Lung microvascular endothelial cell (primary cell): ENCODE measurements at regions not wholly inside any gene's neighbourhood (a gene's known extent, or its start where the extent isn't known, plus 50 kb on each side); places are given as distances from the start of the nearest gene placed in this dataset.
A peak's percentile ranks its signal among the peaks of the same experiment; 100 is the strongest.
"Not testable (repeated sequence)": the region's sequence is repeated elsewhere in the genome, so short reads cannot be mapped to it uniquely, and the experiment has no call there.

Experiments used
- DNase-seq, 2 donors: peaks; one replicate each; pipeline versions ENCODE4 v3.0.0 to v3.0.0-alpha.2; 2010; ENCODE audit warnings: low read depth in 2 of 2

DNA sequence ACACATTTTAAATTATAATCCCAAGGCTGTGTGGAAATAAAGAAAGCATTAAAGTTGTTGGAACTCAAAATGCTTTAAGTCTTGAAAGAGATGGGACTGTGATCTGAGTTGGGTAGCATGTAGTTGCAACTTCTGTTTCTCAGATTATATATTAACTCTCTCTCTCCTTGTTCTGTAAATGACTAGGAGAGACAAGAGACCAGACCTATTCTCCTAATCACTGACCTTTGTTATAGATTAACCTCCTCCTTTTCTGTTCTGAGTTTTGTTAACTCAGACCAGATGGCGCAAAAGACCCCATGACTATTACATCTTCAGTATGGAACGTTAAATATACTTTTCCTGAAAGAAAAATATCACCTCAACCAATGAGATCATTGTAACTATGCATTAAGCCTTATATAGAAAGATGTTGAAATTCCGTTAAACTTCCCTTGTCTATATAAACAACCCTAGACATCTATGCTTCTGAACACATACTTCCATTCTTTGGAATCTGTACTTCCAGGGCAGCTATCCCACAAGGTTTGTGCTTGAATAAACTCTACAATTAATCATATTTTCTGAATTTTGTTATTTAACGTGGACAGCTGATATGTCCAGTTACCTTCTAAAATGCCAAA lies 143.5 kb upstream of the TRIM24 start:
- no peak for DNase-seq

DNA sequence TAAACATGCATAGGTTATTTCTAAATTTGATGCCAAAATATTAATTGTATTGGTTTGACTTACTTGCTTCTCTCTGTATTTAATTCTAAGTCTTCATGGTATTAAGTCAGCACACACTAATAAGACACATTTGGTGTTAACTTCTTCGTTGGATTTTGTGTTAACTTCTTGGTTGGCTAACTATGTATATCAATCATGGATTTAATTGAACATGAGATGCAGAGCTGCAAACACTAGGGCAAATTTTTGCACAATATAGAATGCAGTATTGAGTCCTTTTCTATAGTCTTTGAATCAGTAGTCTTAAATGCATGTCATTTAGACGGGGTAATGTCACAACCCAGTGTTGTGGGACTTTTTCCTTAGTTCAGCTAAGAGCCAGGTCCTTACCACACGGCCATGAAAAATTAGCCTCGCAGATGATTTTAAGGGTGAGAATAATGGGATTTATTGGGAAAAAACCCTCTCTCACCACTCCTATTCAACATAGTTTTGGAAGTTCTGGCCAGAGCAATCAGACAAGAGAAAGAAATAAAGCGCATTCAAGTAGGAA lies 142.9 kb upstream of the TRIM24 start:
- DNase-seq: no peak

DNA sequence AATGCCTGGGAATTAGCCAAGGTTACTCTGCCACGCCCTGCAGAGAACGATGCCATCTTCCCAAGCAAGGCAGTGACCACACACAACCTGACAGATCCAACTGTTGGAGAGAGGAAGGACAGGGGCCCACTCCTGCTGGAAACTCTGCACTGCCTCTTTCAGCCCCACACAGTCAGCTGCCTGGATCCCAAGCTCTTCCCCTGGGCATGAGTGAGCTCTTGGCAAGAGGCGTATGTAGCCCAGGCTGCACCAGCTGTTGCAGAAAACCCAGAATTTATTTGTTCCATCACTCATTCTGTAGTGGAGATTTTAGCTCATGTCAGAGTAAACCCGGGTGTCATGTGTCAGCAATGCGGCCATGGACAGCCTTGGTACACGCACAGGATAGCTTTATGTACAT lies 135.1 kb upstream of the TRIM24 start:
- no peak for DNase-seq

DNA sequence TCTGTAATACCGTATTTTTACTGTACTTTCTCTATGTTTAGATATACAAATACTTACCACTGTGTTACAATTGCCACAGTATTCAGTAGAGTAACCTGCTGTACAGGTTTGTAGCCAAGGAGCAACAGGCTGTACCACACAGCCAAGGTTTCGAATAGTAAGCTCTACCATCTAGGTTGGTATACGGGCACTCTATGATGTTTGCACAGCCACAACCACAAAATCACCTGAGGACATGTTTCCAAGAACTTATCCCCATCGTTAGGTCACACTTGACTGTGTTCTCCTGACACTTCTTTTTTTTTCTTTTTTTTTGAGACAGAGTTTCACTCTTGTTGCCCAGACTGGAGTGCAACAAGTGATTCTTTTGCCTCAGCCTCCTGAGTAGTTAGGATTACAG lies 134.6 kb upstream of the TRIM24 start:
- DNase-seq: no peak

DNA sequence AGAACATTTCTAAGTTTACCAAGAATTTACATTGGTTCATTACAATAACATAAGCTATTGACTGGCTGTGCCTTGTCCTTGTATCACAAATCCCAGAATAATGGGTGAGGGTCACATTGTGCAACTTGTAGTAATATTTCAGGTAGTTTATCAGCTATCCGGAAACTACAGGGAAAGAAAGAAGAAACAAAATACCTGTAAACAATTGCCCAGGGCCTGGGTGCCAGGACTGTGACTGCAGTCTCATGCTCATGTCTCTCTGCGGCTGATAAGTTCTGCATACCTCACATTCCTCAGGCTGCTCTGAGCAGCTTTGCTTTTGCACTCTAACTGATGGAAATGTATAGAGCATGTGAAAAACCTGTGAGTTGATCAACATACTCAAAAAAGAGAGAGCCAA lies 131.8 kb upstream of the TRIM24 start:
- no peak for DNase-seq

DNA sequence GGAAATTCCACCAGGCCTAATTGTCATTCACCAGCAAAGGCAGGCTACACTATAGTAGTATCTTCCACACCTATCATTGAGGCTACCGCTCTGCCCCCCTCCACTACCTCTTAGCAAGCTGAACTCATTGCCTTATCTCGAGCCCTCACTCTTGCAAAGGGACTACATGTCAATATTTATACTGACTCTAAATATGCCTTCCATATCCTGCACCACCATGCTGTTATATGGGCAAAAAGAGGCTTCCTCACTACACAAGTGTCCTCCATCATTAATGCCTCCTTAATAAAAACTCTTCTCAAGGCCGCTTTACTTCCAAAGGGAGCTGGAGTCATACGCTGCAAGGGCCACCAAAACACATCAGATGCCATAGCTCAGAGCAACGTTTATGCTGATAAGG lies 127.2 kb upstream of the TRIM24 start:
- not testable (repeated sequence) for DNase-seq

DNA sequence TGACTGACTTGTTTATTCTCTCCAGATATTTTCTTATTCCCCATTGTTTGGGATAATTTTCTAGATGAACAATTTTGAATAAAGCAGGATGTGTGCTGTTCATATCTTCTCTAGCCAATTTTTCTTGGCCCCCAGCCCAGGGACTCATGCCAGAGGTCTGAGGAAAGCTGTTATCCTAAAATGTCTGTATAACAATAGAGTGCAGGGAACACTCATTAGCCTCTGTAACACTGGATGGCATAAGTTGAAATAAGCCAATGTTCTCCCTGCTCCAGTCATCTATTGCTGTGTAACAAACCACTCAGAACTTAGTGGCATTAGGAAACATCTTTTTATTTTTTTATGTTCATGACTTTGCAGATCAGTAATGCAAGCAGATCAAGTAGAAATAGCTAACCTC lies 121.7 kb upstream of the TRIM24 start:
- peak; percentile 48 to 88 for DNase-seq

DNA sequence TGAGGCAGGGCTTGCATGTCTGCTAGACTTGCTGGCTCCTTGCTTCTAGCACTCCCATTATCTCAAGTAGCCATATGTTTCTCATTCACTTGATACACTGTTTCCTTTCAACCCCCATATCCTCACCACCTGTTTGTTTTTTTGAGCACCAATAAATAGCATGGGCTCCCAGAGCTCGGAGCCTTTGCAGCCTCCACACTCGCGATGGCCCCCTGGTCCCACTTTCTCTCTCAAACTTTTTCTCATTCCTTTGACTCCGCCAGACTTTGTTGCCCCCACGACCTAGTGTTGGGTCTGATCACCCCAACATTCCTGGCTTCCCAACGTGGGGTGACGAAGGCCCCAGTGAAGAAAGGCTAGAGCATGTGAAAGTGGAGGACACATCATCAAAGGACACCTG lies 120.8 kb upstream of the TRIM24 start:
- DNase-seq: not testable (repeated sequence)

DNA sequence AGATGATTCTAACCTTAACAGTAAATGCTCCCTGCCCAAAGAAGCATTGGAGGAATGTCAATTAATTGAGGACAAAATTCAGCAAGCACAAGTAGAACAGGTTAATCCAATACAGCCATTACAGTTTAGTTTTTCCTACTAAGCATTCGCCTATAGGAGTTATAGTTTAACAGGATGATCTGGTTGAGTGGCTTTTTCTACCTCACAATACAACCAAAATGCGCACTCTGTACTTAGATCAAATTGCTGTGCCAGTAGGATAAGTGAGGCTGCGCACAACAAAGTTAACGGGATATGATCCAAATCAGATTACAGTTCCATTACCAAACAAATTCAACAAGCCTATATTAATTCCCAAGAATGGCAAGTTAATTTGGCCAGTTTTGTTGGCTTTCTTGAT lies 117.1 kb upstream of the TRIM24 start:
- DNase-seq: no peak

DNA sequence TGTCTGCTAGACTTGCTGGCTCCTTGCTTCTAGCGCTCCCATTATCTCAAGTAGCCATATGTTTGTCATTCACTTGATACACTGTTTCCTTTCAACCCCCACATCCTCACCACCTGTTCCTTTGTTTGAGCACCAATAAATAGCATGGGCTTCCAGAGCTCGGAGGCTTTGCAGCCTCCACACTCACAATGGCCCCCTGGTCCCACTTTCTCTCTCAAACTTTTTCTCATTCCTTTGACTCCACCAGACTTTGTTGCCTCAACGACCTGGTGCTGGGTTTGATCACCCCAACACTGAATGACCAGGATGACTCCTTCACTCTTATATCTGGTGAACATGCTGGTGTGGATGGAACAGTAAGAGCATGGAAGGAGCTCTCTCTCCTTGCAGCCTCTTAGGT lies 114.5 kb upstream of the TRIM24 start:
- no peak for DNase-seq

DNA sequence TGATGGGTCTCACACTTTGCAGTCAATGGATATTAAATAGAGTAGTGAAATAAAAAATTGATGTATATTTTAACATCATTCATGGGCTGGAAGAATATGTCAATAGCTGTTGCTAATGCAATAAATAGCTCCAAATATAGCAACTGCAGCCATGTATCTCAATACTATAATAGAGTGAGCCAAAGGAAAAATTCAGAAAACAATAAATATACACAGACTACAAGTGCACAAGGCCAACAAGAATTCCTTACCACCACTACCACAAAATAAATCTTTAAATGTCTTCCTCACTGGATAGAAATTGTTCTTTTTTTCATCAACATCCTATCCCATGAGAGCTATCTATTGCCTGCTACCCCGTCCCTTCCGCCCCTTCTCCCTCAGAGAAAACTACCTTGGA lies 113.1 kb upstream of the TRIM24 start:
- no peak for DNase-seq

DNA sequence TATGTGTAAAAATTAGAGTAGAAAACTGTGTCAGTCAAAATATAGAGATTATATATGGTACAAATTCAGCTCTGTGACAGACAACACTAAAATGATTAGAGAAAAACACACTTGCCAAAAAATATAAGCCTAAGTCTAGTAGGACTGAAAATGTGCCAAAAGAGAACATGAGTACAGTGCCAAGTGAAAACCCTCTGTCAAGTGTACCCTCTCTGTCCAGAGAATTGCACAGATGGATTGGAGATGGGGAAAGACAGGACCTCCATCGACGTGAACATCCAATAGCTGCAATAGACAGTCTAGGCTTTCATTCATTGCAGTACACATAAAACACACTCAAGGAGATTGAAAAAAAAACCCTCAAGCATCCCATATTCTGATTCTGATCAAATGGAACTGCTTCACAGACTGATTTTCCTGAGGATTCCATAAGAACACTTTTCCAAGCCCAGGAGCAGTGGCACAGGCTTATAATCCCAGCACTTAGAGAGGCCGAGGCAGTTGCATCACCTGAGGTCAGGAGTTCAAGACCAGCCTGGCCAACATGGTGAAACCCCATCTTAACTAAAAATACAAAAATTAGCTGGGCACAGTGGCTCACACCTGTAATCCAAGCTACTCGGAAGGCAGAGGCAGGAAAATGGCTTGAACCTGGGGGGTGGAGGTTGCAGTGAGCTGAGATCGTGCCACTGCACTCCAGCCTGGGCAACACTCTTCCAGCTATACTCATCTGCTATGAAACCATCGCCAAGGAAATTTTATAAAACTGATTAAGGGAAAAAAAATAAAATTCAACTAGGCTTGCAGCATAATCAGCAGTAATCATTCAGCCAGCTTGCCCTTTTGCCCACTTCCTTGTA lies 110.0 kb upstream of the TRIM24 start:
- DNase-seq: no peak

DNA sequence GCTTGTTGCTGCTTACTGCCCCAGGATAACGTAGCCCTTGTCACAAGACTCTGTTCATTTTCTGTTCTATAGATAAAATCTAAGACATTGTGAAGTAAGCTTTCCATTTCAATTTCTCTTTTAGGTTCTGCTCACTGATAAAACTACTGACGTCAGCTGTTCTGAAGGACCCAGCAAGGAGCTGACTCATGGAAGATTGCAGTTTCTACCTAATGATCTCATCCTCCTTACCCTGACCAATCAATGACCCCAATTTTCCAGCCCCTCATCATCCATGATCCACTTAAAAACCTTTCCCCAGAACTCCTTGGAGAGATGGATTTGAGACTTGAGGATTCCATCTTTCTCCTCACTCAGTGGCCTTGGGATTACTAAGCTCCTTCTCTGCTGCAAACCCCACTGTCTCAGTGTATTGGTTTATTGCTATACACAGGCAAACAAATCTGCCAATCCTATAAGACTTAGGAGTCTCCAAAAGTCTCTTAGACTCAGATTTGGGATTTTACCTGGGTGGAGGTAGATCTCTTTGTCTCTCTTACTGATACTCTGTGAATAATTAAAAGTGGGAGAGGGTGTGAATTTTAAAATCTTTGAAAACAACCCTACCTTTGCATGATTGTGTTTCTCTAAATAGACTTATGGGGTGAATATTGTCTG lies 109.2 kb upstream of the TRIM24 start:
- no peak for DNase-seq

DNA sequence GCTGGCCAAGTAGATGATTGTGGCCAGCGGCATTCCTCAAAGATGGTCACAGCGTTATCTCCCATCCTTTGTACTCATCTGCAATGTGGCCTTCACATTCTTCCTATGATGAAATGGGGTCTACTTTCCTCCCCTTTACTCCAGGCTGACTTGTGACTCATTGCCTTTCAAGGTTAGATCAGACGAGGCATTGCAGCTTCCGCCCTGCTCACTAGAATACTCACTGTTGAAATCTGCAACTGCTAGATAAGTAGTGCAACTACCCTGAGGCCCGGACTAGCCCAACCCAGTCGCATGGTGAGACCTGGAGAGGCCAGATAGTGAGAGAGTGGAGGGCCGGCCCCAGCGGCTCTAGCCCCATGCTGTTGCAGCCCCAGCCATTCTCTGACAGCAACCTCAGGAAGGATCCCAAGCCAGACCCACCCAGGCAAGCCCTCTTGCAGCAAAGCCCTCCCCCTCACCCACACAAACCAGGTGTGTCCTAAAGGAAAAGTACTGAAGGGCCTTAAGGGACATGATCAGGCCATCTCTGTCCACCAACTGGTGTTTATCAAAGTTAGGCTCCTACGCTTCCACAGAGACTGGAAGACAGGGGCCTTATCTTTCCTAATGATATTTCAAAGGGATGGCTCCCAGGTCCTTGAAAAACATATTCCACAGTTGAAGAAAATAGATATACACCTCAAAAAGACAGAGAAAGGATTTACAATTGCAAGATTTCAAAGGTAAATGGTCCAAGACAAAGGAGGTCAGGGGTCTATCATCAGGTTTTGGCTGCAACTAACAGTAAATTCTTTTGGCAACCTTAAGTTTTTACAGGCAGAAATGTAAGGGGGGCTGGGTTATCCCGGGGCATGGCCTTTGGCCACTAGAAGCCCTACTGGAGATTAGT lies 107.2 kb upstream of the TRIM24 start:
- DNase-seq: no peak

DNA sequence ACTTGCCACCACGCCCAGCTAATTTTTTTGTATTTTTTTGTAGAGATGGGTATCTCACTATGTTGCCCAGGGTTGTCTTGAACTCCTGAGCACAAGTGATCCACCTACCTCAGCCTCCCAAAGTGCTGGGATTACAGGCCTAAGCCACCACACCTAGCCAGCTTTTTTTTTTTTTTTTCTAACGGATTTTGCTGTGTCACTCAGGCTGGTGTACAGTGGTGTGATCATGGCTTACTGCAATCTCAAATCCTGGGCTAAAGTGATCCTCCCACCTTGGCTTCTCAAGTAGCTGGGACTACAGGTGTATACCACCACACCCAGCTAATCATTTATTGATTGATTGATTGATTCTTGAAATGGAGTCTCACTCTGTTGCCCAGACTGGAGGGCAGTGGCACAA lies 106.0 kb upstream of the TRIM24 start:
- no peak for DNase-seq

DNA sequence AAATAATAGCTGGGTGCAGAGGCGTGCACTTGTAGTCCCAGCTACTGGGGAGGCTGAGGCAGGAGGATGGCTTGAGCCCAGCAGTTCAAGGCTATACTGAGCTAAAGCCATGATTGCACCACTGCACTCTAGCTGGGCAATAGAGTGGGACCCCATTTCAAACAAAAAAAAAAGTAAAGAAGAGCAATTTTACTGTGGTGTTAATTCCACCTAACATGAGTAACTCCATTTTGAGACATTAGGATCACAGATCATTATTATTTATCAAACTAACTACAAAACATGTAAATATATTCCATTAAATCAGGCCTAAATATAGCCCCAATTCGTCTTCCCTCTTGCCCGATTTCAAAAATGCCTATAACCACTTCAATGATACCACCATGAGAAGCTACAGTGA lies 104.8 kb upstream of the TRIM24 start:
- DNase-seq: no peak

DNA sequence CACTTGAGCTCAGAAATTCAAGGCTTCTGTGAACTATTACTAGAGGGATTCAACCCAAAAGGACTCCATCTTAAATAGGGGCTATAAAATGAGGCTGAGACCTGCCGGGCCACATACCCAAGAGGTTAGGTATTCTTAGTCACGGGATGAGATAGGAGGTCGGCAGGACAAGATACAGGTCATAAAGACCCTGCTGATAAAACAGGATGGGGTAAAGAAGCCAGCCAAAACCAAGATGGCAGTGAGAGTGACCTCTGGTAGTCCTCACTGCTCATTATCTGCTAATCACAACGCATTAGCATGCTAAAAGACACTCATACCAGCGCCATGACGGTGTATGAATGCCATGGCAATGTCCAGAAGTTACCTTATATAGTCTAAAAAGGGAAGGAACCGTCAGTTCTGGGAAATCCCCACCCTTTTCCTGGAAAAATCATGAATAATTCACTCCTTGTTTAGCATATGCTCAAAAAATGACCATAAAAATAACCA lies 101.2 kb upstream of the TRIM24 start:
- DNase-seq: no peak

DNA sequence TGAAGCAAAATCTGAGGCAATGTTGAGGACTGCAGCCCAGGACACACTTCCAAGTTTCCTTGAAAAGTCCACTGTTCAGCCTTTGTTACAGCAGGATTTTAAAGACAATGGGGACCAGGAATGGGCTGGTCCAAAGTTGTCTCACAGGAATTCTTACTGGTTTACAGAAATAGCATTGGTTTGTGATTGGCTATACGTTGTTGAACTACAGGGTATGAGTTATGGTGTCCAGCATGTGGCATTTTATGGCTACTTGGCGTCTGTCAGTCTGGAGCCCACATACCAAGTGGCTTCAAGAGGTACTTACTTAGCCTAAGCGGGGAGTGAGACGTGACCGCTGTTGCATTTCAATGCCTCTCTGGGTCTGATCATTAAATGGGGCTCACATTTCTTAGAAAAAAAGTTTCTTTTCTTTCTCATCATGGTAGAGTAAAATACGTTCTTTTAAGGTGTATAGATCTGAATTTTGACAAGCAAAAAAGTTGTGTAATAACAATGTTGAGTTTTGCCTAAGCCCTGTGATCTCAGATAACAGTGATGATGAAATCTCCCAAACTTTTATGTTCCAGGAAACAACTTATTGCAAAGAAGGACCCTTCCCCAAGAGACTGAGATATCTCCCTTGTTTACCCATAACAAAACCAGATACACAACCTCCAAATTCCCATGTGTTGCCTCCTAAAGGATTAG lies 100.0 kb upstream of the TRIM24 start:
- DNase-seq: no peak

DNA sequence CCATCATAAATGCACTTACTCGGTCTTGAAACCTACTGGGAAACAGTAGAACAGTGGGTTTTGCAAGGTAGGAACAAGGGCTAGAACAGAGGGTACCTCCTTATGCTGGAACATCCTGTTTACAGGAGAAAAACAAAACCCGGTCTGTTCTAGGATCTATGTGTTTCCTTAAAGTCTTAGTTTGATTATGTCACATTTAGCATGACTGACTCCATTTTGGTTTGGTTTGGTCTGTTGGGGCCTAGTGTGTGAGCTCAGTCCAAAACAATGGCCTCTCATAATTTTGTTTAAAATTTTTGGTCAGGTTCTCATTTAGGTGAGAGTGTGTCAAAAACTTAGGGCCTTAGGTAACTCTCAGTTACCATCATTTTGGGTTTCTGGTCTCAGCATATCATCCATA lies 96.3 kb upstream of the TRIM24 start:
- DNase-seq: no peak

DNA sequence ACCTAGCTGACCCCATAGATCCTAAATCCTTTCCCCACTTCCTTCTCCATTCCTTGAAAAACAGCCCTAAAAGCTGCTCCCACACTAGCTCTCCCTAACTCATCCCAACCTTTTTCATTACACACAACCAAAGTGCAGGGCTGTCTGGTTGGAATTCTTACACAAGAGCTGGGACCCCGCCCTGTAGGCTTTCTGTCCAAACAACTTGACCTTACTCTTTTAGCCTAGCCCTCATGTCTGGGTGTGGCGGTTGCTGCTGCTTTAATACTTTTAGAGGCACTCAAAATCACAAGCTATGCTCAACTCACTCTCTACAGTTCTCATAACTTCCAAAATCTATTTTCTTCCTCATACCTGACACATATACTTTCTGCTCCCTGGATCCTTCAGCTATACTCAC lies 93.9 kb upstream of the TRIM24 start:
- DNase-seq: not testable (repeated sequence)

DNA sequence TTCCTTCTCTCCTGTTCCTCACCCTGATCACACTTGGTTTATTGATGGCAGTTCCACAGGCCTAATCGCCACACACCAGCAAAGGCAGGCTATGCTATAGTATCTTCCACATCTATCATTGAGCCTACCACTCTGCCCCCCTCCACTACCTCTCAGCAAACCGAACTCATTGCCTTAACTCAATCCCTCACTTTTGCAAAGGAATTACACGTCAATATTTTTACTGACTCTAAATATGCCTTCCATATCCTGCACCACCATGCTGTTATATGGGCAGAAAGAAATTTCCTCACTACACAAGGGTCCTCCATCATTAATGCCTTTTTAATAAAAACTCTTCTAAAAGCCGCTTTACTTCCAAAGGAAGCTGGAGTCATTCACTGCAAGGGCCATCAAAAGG lies 93.4 kb upstream of the TRIM24 start:
- DNase-seq: not testable (repeated sequence)
